ENCODE measurements at regions not wholly inside any gene's neighbourhood (a gene's known extent, or its start where the extent isn't known, plus 50 kb on each side); places are given as distances from the start of the nearest gene placed in this dataset.
"Not testable (repeated sequence)": the region's sequence is repeated elsewhere in the genome, so short reads cannot be mapped to it uniquely, and the experiment has no call there.

DNA sequence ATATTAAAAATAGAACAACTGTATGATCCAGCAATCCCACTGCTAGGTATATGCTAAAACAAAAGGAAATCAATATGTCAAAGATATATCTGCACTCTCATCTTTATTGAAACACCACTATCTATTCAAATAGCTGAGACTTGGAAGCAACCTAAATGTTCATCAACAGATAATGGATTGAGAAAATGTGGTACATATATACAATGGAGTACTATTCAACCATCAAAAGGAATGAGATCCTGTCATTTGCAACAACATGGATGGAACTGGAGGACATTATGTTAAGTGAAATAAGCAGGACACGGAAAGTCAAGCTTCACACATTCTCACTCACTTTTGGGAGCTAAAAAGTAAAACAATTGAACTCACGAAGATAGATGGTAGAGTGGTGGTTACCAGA lies 610.1 kb upstream of the SEMA3D start:
- no peak overlapping the region for H3K4me3 Mint-ChIP-seq
- no peak for ATAC-seq

DNA sequence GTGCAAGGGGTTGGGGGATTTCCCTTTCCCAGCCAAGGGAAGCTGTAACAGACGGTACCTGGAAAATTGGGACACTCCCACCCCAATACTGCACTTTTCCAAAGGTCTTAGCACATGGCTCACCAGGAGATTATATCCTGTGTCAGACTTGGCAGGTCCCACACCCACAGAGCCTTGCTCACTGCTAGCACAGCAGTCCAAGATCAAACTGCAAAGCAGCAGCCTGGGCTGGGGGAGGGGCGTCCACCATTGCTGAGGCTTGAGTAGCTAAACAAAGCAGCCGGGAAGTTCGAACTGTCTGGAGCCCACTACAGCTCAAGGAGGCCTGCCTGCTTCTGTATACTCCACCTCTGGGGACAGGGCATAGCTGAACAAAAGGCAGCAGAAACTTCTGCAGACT lies 604.2 kb upstream of the SEMA3D start:
- not testable (repeated sequence) for H3K27ac Mint-ChIP-seq; H3K36me3 Mint-ChIP-seq; H3K4me3 Mint-ChIP-seq; ATAC-seq; DNase-seq (ENCODE audit: low spot score); H3K4me1 Mint-ChIP-seq (ENCODE audit: low read depth in 2 of 2); H3K27me3 Mint-ChIP-seq
- peaks cover 21% of the 10 kb centered on the region for H3K9me3 Mint-ChIP-seq

More for the DNA sequence above, 610.1 kb upstream of the SEMA3D start:
- peaks cover 13% of the 10 kb centered on the region for H3K9me3 Mint-ChIP-seq
- H3K36me3 Mint-ChIP-seq, result no peaks in the 10 kb centered on the region
- no peak overlapping the region for H3K27ac Mint-ChIP-seq
- no peaks in the 10 kb centered on the region for H3K27me3 Mint-ChIP-seq
- no peak for DNase-seq (ENCODE audit: low spot score)
- no peaks in the 10 kb centered on the region for H3K4me1 Mint-ChIP-seq (ENCODE audit: low read depth in 2 of 2)

DNA sequence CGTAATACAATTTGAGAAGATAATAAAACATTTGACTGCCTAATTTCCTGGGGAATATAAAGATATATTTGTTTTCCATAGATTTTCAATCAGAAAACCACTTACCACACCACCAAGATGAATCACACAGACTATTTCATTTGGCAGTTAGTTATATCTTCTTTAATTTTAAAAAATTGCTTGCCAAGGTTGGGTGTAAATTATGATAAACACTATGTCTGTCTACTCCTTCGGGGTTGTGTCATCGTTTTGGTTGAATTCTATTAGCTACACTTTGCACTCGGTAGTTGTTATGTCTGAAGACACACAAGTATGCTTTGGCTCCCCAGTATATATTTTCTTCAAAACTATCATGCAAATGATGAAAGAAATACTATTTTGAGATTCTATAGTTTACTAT lies 594.8 kb upstream of the SEMA3D start:
- ATAC-seq (no peak), DNase-seq (ENCODE audit: low spot score) (no peak)
- Mint-ChIP-seq H3K4me1 (ENCODE audit: low read depth in 2 of 2) (no peaks in the 10 kb centered on the region), H3K36me3 (no peaks in the 10 kb centered on the region), H3K27ac (no peak overlapping the region), H3K4me3 (no peak overlapping the region), H3K27me3 (no peaks in the 10 kb centered on the region), H3K9me3 (peaks cover 14% of the 10 kb centered on the region)

DNA sequence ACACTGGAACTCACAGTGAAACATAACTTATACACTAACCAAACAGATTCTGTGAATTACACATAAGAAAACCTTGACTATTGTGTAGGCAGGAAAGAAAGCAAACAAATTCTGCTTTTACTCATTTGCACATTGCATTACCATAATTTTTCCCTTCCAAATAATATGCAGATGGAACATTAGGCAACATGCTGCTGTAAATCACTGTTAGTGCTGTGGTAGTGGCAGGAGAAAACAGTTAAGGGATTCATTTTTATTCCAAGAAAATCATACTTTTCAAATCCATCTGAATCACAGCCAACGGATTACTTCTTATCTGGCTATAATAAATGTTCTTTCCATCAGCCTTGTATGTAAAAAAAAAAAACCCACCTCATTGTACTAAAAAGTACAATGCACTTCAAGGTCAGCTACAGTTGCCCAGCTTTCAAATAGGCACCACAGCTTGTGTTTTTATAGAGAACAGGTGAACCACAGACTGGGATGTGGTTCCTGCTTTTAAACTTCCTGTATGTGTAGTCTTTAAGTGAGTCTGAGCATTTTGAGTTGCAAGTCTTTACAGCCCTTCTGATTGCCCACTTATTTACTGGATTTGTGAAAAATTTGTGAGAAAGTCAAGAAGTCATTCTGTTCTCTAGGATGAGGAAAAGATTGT lies 590.0 kb upstream of the SEMA3D start:
- no peak overlapping the region for H3K4me3 Mint-ChIP-seq
- no peak overlapping the region for H3K27ac Mint-ChIP-seq
- H3K9me3 Mint-ChIP-seq, result peaks cover 4% of the 10 kb centered on the region
- ATAC-seq (no peak), DNase-seq (ENCODE audit: low spot score) (no peak)
- no peaks in the 10 kb centered on the region for H3K4me1 Mint-ChIP-seq (ENCODE audit: low read depth in 2 of 2)
- H3K27me3 Mint-ChIP-seq, result no peaks in the 10 kb centered on the region
- H3K36me3 Mint-ChIP-seq, result no peaks in the 10 kb centered on the region

DNA sequence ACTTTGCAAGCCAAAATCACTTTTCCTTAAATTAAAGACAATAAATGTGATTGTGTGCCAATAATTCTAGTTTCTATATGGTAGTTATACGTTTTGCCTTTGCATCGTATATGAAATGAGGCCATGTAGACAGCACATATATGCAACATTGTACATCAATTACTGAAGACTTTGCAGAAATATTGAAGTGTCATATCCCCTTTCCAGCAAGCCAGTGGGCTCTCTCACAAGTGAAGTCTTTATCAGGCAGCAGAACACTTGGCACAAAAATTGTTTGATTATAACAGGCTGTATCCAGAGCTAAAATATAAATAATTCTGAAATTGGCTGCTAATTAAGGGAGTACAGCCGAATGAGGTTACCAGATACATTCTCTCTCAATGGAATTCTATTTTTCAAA lies 588.6 kb upstream of the SEMA3D start:
- no peaks in the 10 kb centered on the region for H3K27me3 Mint-ChIP-seq
- H3K4me1 Mint-ChIP-seq (ENCODE audit: low read depth in 2 of 2), result no peaks in the 10 kb centered on the region
- DNase-seq (ENCODE audit: low spot score), result no peak
- peaks cover 4% of the 10 kb centered on the region for H3K9me3 Mint-ChIP-seq
- H3K36me3 Mint-ChIP-seq, result no peaks in the 10 kb centered on the region
- no peak for ATAC-seq
- no peak overlapping the region for H3K27ac Mint-ChIP-seq
- H3K4me3 Mint-ChIP-seq, result no peak overlapping the region

DNA sequence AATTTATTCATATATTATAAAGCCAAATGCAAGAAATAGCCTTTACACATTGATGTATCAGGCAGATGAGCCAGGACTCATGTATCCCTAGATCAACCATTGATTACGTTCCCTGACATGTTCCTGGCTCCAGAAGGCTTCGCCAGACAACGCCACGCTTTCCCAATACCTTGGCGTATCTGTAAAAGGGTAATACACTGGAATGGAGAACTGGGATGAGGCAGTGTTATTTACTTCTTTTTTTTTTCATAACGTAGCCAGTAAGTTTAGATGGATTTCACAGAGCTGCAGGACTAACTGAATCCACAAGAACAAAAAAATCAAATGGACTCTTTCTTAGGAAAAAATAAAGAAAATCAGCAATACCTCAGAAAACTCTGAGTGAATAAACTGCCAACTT lies 588.1 kb upstream of the SEMA3D start:
- Mint-ChIP-seq H3K27me3 (no peaks in the 10 kb centered on the region), H3K4me3 (no peak overlapping the region), H3K36me3 (no peaks in the 10 kb centered on the region), H3K4me1 (ENCODE audit: low read depth in 2 of 2) (no peaks in the 10 kb centered on the region), H3K27ac (no peak overlapping the region), H3K9me3 (peaks cover 4% of the 10 kb centered on the region)
- DNase-seq (ENCODE audit: low spot score), result no peak
- ATAC-seq, result no peak

DNA sequence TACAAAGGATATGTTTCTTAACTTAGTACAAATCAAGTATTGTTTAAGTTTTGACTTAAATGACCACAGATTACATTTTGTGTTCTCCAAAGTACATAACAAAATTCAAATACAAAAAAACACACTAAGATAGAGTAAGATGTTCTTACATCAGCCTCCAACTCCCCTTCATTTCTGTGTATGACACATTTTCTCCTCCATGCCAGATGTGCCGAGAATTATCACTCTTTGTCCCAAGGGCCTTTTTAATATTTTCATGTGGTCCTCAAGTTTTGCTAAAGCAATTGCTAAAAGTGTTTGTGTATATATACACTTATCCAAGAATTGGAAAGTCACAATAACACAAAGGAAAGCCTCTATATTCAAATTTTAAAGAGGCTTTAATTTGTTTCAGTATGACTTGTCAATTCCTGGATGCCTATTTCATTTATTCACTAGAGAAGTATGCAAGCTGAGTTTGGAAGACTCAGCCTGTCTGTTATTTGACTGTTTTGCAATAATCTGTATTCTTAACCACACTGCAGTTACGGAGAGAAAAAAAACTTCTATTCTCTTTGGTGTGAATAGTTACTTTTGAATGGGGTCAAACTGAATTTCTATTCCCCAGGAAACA lies 586.4 kb upstream of the SEMA3D start:
- no peaks in the 10 kb centered on the region for H3K27me3 Mint-ChIP-seq
- H3K27ac Mint-ChIP-seq, result no peak overlapping the region

DNA sequence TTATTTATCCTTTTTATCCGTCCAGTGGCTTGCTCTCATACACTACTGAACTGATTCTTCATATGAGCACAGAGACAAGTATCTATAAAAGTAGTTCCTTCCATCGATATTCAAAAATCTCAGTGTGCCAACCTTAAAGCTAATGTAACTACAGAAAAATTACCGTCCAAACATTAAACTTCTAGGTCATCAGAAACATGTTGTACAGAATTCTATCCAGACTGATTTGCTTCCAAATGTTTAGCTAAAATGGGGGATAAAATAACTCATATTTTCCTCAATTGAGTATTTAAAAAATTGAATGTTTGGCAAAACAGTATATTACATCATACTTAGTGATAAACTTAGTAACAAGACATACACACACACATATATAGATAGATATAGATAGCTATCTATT lies 584.7 kb upstream of the SEMA3D start:
- H3K9me3 Mint-ChIP-seq, result no peaks in the 10 kb centered on the region

More for the DNA sequence above, 586.4 kb upstream of the SEMA3D start:
- H3K9me3 Mint-ChIP-seq, result peaks cover 4% of the 10 kb centered on the region
- H3K36me3 Mint-ChIP-seq, result no peaks in the 10 kb centered on the region
- H3K4me1 Mint-ChIP-seq (ENCODE audit: low read depth in 2 of 2), result no peaks in the 10 kb centered on the region
- ATAC-seq (no peak), DNase-seq (ENCODE audit: low spot score) (no peak)
- no peak overlapping the region for H3K4me3 Mint-ChIP-seq

DNA sequence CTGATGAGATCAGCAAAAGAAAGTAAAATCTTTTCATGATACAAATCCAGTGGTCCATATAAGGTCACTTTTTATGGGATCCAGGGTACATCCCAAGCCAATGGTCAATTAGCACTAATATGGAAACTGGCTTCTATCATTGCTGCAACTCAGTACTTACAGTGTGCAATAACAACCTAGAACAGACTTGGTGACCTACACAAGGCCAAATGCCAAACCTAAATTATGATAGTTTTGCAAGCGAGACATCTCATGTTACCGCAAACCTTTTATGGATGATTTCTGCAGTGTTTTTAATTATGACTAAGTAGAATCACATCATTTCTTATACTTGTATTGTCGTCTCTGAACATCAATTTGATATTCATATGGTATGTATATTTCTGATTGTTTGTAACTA lies 583.5 kb upstream of the SEMA3D start:
- H3K27ac Mint-ChIP-seq, result no peak overlapping the region
- no peaks in the 10 kb centered on the region for H3K36me3 Mint-ChIP-seq
- no peak for ATAC-seq
- no peaks in the 10 kb centered on the region for H3K27me3 Mint-ChIP-seq
- no peak for DNase-seq (ENCODE audit: low spot score)
- no peaks in the 10 kb centered on the region for H3K9me3 Mint-ChIP-seq
- H3K4me1 Mint-ChIP-seq (ENCODE audit: low read depth in 2 of 2), result no peaks in the 10 kb centered on the region
- no peak overlapping the region for H3K4me3 Mint-ChIP-seq

More for the DNA sequence above, 584.7 kb upstream of the SEMA3D start:
- ATAC-seq (no peak), DNase-seq (ENCODE audit: low spot score) (no peak)
- no peaks in the 10 kb centered on the region for H3K4me1 Mint-ChIP-seq (ENCODE audit: low read depth in 2 of 2)
- H3K27me3 Mint-ChIP-seq, result no peaks in the 10 kb centered on the region
- H3K27ac Mint-ChIP-seq, result no peak overlapping the region
- H3K4me3 Mint-ChIP-seq, result no peak overlapping the region
- no peaks in the 10 kb centered on the region for H3K36me3 Mint-ChIP-seq

DNA sequence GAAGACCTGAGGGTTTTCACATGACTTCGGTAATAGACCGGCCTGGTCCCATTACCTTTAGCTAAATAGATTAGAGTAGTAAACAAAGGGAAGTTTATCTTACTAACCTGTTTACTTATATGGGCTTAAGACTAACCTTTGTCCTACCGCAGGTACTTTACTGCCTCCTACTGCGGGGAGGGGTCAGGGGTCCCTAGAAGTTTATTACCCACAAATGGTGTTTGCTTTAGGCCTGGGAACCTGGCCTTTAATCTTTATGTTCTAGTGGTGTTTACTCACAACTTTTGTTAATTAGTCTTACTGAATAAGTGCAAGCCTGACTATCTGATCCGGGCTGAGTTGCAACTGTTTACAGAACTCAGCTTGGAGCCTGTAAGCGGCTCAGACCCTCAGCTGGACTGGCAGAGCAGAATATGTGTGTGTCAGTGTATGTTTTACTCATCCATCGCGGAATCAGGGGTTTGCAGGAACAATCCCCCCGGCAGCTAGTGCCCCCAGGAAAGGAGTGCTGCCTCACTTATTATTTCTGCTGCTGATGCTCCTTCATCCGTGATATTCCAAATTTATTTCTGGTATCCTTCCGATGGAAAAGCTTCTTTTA lies 578.9 kb upstream of the SEMA3D start:
- H3K4me1 Mint-ChIP-seq (ENCODE audit: low read depth in 2 of 2), result no peaks in the 10 kb centered on the region
- H3K27me3 Mint-ChIP-seq, result no peaks in the 10 kb centered on the region
- H3K4me3 Mint-ChIP-seq, result no peak overlapping the region
- DNase-seq (ENCODE audit: low spot score) (no peak), ATAC-seq (no peak)
- no peak overlapping the region for H3K27ac Mint-ChIP-seq
- H3K9me3 Mint-ChIP-seq, result no peaks in the 10 kb centered on the region
- no peaks in the 10 kb centered on the region for H3K36me3 Mint-ChIP-seq

DNA sequence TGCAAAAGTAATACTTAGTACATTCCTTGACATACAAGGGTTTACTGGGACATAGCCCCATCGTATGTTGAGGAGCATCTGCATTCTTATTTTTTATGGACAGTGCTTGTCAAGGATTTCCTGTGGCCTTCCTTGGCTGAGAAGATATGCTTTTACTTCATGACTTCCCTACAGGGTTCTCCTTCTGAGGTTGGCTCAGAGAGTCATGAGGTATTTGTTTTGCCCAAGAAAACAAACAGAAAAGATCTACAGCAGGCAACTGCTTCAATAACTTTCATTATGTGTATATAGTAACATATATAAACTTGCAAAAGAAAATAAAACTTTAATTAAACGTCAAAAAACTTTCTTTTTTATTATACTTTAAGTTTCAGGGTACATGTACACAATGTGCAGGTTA lies 577.2 kb upstream of the SEMA3D start:
- no peak for ATAC-seq
- H3K27ac Mint-ChIP-seq, result no peak overlapping the region

DNA sequence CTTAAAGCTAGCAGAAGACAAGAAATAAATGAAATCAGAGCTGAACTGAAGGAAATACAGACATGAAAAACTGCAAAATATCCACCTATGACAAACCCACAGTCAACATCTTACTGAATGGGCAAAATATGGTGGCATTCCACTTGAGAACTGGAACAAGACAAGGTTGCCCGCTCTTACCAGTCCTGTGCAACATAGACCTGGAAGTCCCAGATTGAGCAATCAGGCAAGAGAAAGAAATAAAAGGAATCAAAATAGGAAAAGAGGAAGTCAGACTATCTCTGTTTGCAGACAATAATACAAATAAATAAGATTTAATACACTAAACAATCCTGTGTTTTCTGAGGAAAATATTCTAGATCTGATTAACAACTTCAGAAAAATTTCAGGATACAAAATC lies 570.5 kb upstream of the SEMA3D start:
- DNase-seq (ENCODE audit: low spot score), result no peak
- no peak overlapping the region for H3K27ac Mint-ChIP-seq
- no peaks in the 10 kb centered on the region for H3K4me1 Mint-ChIP-seq (ENCODE audit: low read depth in 2 of 2)
- H3K9me3 Mint-ChIP-seq, result peaks cover 35% of the 10 kb centered on the region
- no peaks in the 10 kb centered on the region for H3K27me3 Mint-ChIP-seq
- H3K36me3 Mint-ChIP-seq, result peaks cover 16% of the 10 kb centered on the region
- no peak overlapping the region for H3K4me3 Mint-ChIP-seq
- ATAC-seq, result no peak

More for the DNA sequence above, 577.2 kb upstream of the SEMA3D start:
- Mint-ChIP-seq H3K36me3 (no peaks in the 10 kb centered on the region), H3K4me3 (no peak overlapping the region), H3K27me3 (no peaks in the 10 kb centered on the region), H3K9me3 (no peaks in the 10 kb centered on the region), H3K4me1 (ENCODE audit: low read depth in 2 of 2) (no peaks in the 10 kb centered on the region)
- no peak for DNase-seq (ENCODE audit: low spot score)

DNA sequence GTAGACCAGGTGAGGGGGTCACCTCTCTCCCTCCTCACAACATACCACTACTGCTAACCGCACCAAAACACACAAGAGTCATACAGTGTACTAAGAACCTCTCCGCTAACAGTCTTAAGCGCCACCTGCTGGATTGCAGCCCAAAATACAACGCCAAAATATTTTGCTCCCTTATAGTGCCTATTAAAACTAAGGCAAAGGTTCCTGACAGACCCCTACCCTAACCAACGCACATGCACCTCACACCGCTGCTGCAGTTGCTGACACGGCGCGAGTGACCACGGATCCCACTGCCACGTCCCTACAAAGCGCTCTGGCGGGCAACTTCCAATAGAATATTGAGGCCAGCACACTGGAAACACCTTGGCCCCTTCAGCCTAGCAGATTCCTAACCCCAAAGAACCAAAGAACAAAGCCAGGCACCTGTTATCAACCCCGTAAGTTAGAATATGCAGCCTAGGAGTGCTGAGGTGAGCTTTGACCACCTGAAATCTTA lies 563.6 kb upstream of the SEMA3D start:
- ATAC-seq (no peak), DNase-seq (ENCODE audit: low spot score) (no peak)
- Mint-ChIP-seq H3K36me3 (peaks cover 25% of the 10 kb centered on the region), H3K27ac (no peak overlapping the region), H3K4me3 (no peak overlapping the region), H3K27me3 (no peaks in the 10 kb centered on the region), H3K4me1 (ENCODE audit: low read depth in 2 of 2) (no peaks in the 10 kb centered on the region), H3K9me3 (peaks cover 36% of the 10 kb centered on the region)

DNA sequence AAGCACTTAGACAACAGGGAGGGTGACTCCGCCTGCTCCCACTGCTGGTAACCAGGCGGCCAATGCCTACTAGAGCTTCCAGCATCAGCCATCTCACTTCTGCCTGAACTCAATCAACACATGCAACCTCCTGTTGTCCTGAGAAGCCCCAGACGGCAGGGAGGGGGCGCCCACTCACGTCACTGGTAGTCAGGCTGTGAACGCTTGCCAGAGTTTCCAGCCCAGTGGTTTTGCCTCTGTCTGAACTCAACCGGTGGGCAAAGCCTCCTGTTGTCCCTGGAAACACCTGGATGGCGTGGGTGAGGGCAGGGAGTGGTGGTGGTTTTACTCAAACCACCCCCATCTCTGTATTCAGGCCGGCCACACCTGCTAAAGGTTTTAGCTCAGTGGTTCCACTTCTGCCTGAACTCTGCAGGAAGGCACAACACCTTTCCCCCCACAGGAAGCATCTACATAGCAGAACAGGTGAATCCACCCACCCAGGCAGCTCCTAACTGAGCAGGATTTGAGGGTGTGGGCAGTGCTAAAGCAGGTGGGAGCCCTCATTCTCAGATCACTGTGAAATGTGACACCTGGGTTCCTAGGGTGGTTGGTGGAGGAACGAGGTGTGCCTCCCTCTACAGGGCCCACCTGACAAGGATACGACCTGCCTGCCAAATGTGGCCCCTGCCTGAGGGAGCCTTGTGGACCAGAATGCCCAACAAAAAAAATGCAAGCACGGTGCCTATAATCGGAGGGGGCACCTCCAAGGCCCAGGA lies 563.0 kb upstream of the SEMA3D start:
- H3K4me1 Mint-ChIP-seq (ENCODE audit: low read depth in 2 of 2), result no peaks in the 10 kb centered on the region
- H3K27me3 Mint-ChIP-seq, result no peaks in the 10 kb centered on the region
- peaks cover 19% of the 10 kb centered on the region for H3K36me3 Mint-ChIP-seq
- ATAC-seq (no peak), DNase-seq (ENCODE audit: low spot score) (no peak)
- H3K27ac Mint-ChIP-seq, result no peak overlapping the region
- peaks cover 32% of the 10 kb centered on the region for H3K9me3 Mint-ChIP-seq
- no peak overlapping the region for H3K4me3 Mint-ChIP-seq

All from natural killer cell treated with Interleukin-12 subunit alpha and Interleukin-12 subunit beta and Interleukin-15 and Interleukin-18, amount 100 ng/mL, for 72 hours (primary cell).